Adipocyte (in vitro differentiated cells): ENCODE measurements at regions not wholly inside any gene's neighbourhood (a gene's known extent, or its start where the extent isn't known, plus 50 kb on each side); places are given as distances from the start of the nearest gene placed in this dataset.

Experiments
- DNase-seq: peaks from one replicate; pipeline ENCODE4 v3.0.0-alpha.2; 2015; ENCODE audit warnings: low read depth
- H3K27me3 ChIP-seq: replicated peaks from 2 replicates; pipeline ENCODE4 v1.7.0; 2013; ENCODE audit warnings: mild to moderate bottlenecking, low read length, moderate library complexity; ENCODE audit not compliant: control insufficient read depth, insufficient read depth
- H3K36me3 ChIP-seq: 2 replicates; pipeline ENCODE4 v1.7.0; 2013; ENCODE audit warnings: low read length, mild to moderate bottlenecking, moderate library complexity; ENCODE audit not compliant: control insufficient read depth, insufficient read depth, severe bottlenecking
- H3K4me1 ChIP-seq: 2 replicates; pipeline ENCODE4 v1.7.0; 2013; ENCODE audit warnings: mild to moderate bottlenecking, low read length, moderate library complexity; ENCODE audit not compliant: control insufficient read depth, insufficient read depth
- H3K4me3 ChIP-seq: 2 replicates; pipeline ENCODE4 v1.7.0; 2013; ENCODE audit warnings: mild to moderate bottlenecking, low read length, moderate library complexity
- H3K9ac ChIP-seq: 2 replicates; pipeline ENCODE4 v1.7.0; 2013; ENCODE audit warnings: mild to moderate bottlenecking, low read length, moderate library complexity
- H3K9me3 ChIP-seq: 2 replicates; pipeline ENCODE4 v1.7.0; 2013; ENCODE audit warnings: mild to moderate bottlenecking, low read length, moderate library complexity; ENCODE audit not compliant: control insufficient read depth

DNA sequence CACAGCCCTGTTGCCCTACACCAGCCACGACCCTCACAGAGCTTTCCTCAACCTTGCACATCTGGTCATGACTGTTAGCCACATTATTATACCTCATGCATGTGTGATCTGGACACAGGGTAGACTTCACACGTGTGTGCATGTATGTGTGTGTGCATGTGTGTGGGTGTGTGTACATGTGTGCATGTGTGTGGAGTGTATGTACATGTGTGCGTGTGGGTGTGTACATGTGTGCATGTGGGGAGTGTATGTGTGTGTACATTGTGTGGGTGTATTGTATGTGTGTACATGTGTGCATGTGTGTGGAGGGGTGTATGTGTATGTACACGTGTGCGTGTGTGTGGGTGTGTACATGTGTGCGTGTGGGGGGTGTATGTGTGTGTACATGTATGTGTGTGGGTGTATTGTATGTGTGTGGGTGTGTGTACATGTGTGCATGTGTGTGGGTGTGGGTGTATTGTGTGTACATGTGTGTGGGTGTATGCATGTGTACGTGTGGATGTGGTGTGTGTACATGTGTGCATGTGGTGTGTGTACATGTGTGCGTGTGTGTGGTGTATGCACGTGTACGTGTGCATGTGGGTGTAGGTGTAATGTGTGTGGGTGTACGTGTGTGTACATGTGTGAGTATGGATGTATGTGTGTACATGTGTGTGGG, 130.2 kb downstream of the C16orf95 start:
- H3K4me3 ChIP-seq = no peak overlapping the region
- no peak for DNase-seq
- no peaks in the 10 kb centered on the region for H3K27me3 ChIP-seq
- no peak overlapping the region for H3K9ac ChIP-seq
- no peaks in the 10 kb centered on the region for H3K4me1 ChIP-seq
- no peaks in the 10 kb centered on the region for H3K36me3 ChIP-seq
- peaks cover 15% of the 10 kb centered on the region for H3K9me3 ChIP-seq

DNA sequence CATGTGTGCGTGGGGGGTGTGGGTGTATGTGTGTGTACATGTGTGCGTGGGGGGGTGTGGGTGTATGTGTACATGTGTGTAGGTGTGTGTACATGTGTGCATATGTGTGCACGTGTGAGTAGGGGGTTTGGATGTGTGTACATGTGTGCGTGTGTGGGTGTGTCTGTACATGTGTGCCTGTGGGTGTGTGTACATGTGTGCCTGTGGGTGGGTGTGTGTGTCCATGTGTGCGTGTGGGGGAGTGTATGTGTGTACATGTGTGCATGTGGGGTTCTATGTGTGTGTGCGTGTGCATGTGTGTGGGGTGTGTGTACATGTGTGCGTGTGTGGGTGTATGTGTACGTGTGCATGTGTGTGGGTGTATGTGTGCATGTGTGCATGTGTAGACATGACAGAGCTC, 129.1 kb downstream of the C16orf95 start:
- Histone ChIP-seq H3K4me3 (no peak overlapping the region), H3K36me3 (no peaks in the 10 kb centered on the region), H3K9ac (no peak overlapping the region), H3K27me3 (no peaks in the 10 kb centered on the region), H3K9me3 (peaks cover 15% of the 10 kb centered on the region), H3K4me1 (no peaks in the 10 kb centered on the region)
- no peak for DNase-seq

DNA sequence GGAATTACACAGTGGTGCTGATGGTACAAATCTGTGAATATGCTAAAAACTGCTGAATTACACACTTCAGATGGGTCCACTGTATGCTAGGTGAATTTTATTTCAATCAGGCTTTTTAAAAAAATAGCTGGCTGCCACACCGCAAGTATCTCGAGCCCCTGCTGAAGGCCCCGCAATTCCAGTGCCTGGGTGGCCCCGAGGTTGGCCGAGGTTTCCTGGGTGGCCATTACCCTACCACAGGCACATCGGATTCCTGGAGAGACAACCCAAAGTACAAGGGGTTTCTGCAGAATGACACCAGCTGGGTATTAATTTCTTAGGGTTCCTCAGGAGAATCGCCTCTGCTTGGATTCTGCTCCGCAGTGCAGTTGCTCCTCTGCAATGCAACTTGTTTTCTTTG, 127.8 kb downstream of the C16orf95 start:
- H3K4me3 ChIP-seq = no peak overlapping the region
- no peak overlapping the region for H3K9ac ChIP-seq
- H3K27me3 ChIP-seq = no peaks in the 10 kb centered on the region
- no peaks in the 10 kb centered on the region for H3K4me1 ChIP-seq
- peaks cover 15% of the 10 kb centered on the region for H3K9me3 ChIP-seq
- no peaks in the 10 kb centered on the region for H3K36me3 ChIP-seq
- no peak for DNase-seq

DNA sequence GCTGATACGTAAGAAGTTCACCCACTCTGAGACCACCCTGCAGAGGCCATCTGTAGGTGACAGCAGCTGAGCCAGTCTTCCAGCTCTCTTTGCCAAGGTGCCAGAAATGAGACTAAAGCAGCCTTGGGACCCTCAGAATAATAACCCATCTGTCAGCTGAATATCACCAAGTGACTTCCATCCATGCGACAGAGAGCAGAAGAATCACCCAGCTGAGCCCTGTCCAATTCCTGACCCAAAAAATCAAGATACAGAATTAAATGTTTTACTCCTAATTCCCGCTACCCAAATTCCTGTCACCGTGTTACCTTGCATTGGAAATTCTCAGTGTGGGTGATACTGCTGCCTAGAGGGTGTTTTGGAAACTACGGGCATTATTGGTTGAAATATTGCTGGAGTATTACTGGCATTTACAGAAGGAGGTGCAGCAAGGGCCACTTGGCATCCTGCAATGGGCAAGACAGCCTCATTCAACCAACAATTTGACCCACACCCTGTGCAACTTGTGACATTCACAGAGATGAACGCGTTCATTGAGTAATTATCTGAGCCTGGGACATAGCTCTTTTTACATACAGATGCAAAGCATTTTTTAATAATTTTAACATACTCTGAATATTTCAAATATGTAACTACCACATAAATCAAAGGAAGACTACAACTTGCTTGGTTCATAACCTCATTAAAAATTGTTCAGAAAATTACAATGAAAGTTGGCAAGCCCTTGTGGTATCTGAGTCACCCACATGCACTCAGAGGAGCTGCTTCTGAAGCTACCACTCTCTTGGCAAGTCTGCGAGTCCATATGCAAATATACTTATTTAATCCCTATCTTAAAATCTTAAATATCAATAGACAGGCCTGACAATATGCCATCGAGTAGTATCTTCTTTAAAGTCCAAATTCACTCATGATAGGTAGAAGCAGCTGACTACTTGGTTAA, 126.6 kb downstream of the C16orf95 start:
- no peaks in the 10 kb centered on the region for H3K36me3 ChIP-seq
- H3K4me1 ChIP-seq = no peaks in the 10 kb centered on the region
- no peak overlapping the region for H3K9ac ChIP-seq
- H3K27me3 ChIP-seq = no peaks in the 10 kb centered on the region
- no peak for DNase-seq
- no peak overlapping the region for H3K4me3 ChIP-seq
- H3K9me3 ChIP-seq = peaks cover 15% of the 10 kb centered on the region

DNA sequence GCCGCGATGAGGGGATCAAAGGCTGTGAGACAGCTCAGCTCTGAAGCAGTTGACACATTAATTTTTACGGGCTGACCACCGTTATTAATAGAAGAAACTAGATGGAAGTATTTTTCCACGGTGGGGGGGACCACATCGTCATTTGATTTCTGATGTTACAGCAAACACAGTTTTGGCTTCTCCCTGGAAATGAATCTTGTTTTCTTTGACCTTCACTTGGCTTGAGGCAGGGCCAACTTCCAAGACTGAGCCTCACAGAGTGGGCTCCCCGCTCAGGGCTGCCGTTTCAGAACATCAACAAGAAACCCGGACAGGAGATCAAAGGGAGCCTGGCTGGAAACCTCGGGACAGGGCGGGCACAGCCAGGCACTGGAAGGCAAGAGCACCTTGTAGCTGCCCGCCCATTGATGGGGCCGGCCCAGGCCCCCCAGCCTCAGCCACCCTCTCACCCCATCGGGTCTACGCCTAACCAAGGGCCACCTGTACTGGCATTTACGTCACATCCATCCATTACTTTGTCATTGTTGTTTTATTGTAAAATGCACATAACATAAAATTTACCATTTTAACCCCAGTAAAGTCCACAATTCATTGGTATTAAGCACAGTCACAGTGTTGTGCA, 124.6 kb downstream of the C16orf95 start:
- H3K4me1 ChIP-seq = no peaks in the 10 kb centered on the region
- H3K9me3 ChIP-seq = peaks cover 15% of the 10 kb centered on the region
- no peak overlapping the region for H3K4me3 ChIP-seq
- no peaks in the 10 kb centered on the region for H3K36me3 ChIP-seq
- H3K27me3 ChIP-seq = no peaks in the 10 kb centered on the region
- no peak overlapping the region for H3K9ac ChIP-seq
- DNase-seq = no peak

DNA sequence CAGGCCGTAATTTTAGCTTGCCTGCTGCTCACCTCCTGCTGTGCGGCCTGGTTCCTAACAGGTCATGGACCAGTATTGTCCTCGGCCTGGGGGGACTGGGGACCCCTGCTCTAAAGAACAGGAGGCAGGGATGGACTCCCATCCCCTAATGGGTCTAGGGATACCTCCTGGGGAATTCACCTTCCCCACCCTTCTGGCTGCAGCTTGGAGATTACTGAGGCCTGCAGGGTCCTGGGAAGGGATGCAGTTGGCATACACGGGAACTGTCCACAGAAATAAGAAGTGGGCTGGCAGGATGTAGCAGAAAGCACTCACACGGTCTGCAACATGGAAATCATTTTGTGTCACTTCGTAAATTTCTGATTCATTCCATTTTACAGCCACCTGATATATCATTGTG, 123.0 kb downstream of the C16orf95 start:
- DNase-seq = no peak
- H3K4me1 ChIP-seq = no peaks in the 10 kb centered on the region
- H3K9me3 ChIP-seq = peaks cover 15% of the 10 kb centered on the region
- H3K4me3 ChIP-seq = no peak overlapping the region
- H3K36me3 ChIP-seq = no peaks in the 10 kb centered on the region
- H3K27me3 ChIP-seq = no peaks in the 10 kb centered on the region
- no peak overlapping the region for H3K9ac ChIP-seq

DNA sequence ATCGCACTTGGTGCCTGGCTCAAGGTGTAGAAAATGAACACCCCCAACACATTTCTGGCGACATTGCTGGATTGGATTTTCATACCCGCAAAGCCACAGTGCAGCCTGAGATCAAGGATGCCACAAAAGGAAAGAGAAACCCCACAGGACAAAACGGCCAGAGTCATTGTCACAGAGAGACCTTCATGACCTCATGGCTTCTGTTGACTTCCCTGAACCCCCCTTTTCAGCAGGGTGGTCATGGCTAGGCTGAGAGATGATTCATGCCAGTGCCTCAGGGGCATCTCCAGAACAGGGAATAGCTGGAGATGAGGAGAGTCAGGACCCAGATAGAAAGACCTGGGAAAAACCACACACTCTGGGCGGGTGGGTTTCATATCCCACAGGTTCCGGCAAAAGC, 122.0 kb downstream of the C16orf95 start:
- H3K4me3 ChIP-seq = no peak overlapping the region
- no peaks in the 10 kb centered on the region for H3K36me3 ChIP-seq
- no peak overlapping the region for H3K9ac ChIP-seq
- peaks cover 7% of the 10 kb centered on the region for H3K9me3 ChIP-seq
- peaks cover under 1% of the 10 kb centered on the region for H3K4me1 ChIP-seq
- no peaks in the 10 kb centered on the region for H3K27me3 ChIP-seq
- no peak for DNase-seq

DNA sequence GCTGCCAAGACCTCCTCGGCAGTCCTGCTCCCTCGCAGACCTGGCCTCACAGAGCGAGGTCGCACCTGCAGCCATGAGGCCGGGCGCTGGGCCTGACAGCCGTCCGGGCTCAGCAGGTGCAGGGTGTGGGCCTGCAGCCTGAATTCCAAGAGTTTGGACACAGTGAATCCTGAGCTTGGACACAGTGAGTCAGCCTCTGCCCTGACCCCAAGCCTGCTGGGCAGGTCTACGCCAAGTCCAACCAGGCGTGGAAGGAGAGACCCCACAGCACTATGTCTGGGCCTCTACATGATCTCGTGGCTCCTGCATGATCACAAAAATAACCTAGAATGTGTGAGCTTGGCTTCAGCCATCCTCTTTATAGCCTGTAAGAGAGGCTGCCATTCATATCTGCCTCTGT, 121.0 kb downstream of the C16orf95 start:
- no peaks in the 10 kb centered on the region for H3K27me3 ChIP-seq
- DNase-seq = no peak
- no peaks in the 10 kb centered on the region for H3K9me3 ChIP-seq
- no peaks in the 10 kb centered on the region for H3K36me3 ChIP-seq
- H3K4me3 ChIP-seq = no peak overlapping the region
- H3K9ac ChIP-seq = no peak overlapping the region
- H3K4me1 ChIP-seq = peaks cover 11% of the 10 kb centered on the region

DNA sequence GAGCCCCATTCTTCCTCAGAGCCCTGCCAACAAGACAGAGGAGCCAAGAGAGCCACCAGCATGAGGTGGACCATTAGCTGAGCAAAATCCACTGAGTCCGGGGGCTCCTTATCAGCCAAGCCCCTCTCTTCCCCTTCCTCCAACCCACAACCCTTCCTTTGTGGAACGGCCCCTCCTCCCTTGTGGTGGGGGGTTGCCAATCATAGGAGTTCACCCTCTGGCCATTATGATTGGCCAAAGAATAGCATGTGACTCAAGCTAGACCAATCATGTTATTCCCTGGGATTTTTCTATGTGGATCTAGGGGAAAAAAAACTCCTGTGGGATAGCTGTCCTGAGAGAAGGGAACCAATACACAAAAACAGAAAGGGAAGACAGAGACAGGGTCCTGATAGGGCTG, 120.5 kb downstream of the C16orf95 start:
- Histone ChIP-seq H3K4me1 (peaks cover 15% of the 10 kb centered on the region), H3K36me3 (no peaks in the 10 kb centered on the region), H3K27me3 (no peaks in the 10 kb centered on the region), H3K9me3 (no peaks in the 10 kb centered on the region), H3K9ac (no peak overlapping the region), H3K4me3 (no peak overlapping the region)
- DNase-seq = no peak

DNA sequence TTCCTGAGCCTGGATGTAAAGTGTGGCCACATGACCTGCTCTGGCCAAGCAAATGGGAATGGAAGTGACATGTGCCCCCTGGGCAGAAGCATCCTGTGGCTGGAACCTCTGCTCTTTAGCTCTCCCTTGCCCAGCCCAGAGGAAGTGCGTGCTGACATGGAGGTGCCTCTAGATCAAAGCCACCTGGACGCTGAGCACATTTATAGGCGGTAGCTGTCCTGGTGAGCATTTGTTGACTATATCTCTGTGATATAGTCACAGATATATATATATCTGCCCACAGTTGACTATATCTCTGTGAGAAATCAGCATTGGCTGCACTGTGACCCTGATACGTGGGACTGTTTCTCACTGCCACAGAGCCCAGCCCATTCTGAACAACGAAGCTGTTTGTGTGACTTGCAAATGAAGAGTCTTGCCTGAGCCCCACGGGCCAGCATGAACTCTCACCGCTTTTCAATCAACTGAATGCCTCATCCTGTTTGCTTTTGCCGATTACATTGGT, 118.8 kb downstream of the C16orf95 start:
- Histone ChIP-seq H3K27me3 (no peaks in the 10 kb centered on the region), H3K9ac (no peak overlapping the region), H3K4me1 (peaks cover 30% of the 10 kb centered on the region), H3K9me3 (no peaks in the 10 kb centered on the region), H3K36me3 (no peaks in the 10 kb centered on the region), H3K4me3 (no peak overlapping the region)
- no peak for DNase-seq

DNA sequence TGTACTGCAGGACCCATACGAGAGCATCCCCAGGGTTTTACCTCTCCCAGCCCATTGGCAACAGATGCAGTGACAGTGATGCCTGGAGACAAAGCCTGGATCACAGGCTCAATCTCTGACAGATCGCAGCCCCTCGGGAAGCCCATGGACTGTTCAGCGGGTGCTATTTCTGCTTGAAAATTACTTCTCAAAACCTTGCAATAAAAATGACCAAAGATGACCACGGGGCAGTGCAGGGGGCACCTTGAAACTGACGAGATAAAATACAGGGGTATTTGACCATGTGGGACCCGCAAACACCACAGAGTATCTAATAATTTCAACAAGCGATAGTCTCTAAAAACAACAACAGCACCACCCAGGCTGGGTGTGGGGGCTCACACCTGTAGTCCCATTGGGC, 118.3 kb downstream of the C16orf95 start:
- Histone ChIP-seq H3K9me3 (no peaks in the 10 kb centered on the region), H3K9ac (no peak overlapping the region), H3K4me1 (peaks cover 33% of the 10 kb centered on the region), H3K27me3 (no peaks in the 10 kb centered on the region), H3K4me3 (no peak overlapping the region), H3K36me3 (no peaks in the 10 kb centered on the region)
- DNase-seq = no peak
